Kasumi-1 (cell line): ENCODE measurements at regions not wholly inside any gene's neighbourhood (a gene's known extent, or its start where the extent isn't known, plus 50 kb on each side); places are given as distances from the start of the nearest gene placed in this dataset.
"Not testable (repeated sequence)": the region's sequence is repeated elsewhere in the genome, so short reads cannot be mapped to it uniquely, and the experiment has no call there.

Experiments
- DNase-seq, 2 experiments: peaks; one replicate each; lab custom pipeline; 2025; lab: John Stamatoyannopoulos, UW

- not testable (repeated sequence) for DNase-seq
Observed at GRCh38 chr4:142897518-142897917, 51.4 kb upstream of the INPP4B start.

GRCh38 chr4:142900622-142901021, 54.5 kb upstream of the INPP4B start:
- no peak for DNase-seq

- no peak for DNase-seq
Observed at GRCh38 chr4:142901166-142901662, 55.1 kb upstream of the INPP4B start.

DNA sequence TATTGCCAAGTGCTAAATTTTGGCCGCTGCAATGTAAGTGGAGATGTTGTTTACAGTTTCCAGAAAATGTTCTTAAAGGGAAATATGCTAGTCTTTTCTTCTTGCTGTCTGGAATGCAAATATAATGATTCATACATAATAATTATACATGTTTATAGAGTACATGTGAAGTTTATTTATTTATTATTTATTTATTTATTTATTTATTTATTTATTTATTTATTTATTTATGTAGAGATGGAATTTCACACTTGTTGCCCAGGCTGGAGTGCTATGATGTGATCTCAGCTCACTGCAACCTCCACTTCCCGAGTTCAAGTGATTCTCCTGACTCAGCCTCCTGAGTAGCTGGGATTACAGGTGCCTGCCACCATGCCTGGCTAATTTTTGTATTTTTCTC, 57.5 kb upstream of the INPP4B start:
- DNase-seq: not testable (repeated sequence)

- no peak for DNase-seq
Observed at GRCh38 chr4:142909908-142910307, 63.8 kb upstream of the INPP4B start.

DNA sequence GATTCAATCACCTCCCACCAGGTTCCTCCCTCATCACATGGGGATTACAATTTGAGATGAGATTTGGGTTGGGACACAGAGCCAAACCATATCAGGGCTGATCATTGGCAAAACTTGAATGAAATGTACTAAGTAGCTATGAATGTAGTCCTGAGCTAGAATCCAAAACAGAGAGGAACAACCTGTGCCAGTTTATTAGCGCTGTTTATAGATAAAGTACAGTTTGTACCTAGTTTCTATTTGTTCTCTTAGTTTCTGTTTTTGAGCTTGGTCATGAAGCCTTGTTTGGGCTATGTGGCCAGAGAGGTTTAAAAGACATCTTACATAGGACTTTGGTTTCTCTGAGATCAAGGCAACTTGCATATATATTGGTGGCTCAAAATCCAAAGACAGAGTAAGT, 66.9 kb upstream of the INPP4B start:
- no peak for DNase-seq

- DNase-seq: no peak
Observed at GRCh38 chr4:142913461-142914030, 67.4 kb upstream of the INPP4B start.

DNA sequence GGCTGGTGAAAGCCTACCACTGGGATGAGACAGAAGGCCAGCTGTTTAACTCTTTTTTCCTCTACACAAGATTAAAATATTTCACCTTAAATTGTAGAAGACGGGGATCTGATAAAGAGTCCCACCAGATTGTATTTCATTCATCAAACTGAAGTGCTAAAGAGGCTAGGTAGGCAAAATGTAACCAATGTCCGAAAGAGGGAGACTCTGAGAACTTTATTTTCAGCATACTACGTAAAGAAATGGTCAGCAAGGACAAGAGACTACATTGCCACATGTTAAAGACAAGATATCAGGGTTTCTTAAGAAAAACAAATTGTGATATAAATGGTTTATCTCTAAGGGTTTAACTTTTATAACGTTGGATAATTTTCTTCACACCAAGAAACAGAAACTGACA, 71.6 kb upstream of the INPP4B start:
- DNase-seq: no peak

DNA sequence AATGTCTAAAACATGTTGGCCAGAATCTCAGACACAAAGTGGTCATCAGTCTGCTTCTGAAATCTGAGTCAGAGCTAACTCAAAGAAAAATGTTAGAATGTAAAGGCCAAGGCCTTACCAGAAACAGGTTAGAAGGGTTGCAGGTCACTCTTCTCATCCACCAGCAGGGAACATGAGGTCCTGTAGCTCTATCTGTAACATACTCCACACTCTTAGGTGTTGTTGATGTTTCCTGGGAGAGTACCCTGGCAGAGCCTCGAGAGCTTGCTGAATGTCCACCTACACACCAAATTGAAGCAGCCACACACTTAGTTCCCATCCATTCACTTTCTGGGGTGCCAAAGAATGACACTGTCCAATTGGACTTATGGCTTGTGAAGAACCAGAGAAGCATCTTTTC, 76.6 kb upstream of the INPP4B start:
- DNase-seq: no peak

GRCh38 chr4:142923619-142924018, 77.5 kb upstream of the INPP4B start:
- no peak for DNase-seq

DNA sequence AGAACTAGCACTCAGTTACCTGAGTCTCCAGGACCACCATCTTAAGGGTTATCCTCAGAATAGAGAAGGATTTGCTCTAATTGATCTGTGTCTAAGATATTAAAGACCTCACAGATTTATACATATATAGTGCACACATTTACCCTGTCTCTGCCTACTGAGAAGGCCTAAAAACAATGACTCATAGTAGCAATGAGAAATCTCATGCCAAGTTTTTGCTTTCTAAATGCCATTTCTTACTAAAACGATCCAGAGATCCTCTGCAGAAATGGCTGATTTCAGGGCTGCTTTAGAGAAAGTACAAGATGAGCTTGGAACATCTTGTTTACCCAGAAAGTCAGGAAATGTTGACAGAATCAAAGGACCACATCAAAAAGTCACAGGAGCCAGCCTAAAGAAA, 79.1 kb upstream of the INPP4B start:
- no peak for DNase-seq

DNA sequence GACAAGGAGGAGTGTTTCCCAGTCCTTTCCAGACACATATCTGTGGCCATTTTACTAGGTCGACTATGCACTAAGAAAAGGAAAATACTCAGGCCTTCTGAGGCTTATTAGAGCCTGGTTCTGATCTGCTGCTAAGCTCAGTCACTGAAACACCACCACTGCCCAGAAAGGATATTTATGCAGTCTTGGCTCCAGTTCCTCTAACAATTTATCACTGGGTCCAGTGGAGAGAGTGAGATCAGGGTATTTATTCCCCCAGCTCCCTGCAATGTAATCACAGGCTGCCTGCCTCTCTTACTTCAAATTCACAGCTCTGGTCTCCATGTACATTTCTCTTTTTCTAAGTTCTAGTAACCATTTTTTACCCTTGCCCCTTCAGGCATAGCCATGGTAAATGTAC, 81.6 kb upstream of the INPP4B start:
- DNase-seq: no peak

DNA sequence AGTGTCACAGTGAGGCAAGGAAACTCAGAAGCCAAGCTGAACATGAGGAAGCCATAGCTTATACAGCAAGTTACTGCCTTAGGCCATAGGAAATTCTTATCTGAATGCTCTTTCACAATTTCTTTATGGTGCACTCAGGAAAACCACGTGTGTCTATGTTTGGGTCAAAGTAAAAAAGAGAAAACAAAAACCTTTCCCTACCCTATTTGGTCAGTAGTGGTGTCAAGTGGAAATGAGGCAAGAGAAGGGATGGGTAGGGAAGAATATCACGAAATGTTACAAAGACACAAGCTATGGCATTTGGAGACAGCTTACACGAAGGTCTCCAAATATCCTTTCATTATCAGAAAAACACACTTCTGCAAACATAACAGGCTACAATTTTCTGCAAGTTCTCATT, 83.4 kb upstream of the INPP4B start:
- DNase-seq: no peak

GRCh38 chr4:142933207-142933606, 87.1 kb upstream of the INPP4B start:
- DNase-seq: no peak

- DNase-seq: no peak
Observed at GRCh38 chr4:142940425-142941330, 94.6 kb upstream of the INPP4B start.

DNA sequence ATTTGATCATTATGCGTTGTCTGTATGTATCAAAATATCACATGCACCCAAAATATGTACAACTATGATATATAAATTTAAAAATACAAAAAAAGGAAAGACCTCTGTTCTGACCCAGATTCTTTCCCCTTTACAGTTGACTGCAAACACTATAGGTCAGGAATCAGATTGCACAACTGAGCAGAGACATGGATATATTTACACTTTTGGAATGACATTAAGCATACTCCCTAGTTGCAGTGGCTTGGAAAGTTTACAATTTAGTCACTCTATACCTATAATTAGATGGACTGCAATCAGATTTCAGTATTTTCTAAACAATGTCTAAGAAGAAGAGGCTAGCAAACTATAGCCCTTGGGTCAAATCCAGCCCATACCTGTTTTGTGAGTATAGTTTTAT, 98.5 kb upstream of the INPP4B start:
- no peak for DNase-seq

DNA sequence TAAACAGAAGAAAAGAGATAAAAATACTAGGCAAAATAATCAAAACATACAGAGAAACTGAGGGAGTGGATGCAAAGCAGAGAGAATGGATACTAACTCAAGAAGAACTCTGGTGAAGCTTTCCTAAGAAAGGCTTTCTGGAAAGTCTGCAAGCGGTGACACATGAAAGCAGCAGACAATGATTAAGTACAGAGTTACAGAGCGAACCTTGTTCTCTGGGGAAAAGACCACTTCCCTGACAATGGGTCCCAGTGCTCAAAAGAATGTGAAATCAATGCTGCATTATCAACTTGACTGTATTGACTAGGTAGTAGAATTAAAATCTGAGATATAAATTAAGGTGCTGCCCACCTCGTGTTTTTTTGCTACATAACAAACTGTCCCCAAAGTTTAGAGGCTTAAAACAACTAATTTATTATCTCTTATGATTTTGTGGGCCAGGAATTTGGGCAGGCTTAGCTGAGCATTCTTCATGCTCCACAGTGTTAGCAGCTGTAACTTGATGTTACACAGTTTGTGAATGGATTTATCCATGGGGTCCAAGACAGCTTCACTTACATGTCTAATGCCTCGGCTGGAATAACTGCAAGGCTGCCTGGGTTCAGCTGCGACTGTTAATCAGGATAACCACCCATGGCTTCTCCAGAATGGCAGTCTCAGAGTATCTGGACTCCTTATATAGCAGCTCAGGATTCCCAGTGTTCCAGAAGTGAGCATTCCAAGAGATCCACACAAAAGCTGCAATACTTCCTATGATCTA, 106.9 kb upstream of the INPP4B start:
- no peak for DNase-seq

DNA sequence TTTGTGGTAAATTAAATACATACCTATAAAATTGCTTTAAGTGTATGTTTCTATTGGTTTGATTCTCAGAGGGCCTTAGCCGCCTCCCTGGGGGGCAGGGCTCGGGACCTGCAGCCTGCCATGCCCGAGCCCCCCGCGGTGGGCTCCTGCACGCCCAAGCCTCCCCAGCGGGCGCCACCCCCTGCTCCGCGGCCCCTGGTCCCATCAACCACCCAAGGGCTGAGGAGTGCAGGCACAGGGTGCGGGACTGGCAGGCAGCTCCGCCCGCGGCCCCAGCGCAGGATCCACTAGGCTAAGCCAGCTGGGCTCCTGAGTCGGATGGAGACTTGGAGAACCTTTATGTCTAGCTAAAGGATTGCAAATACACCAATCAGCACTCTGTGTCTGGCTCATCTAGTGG, 108.3 kb upstream of the INPP4B start:
- DNase-seq: no peak

GRCh38 chr4:142955501-142955900, 109.4 kb upstream of the INPP4B start:
- DNase-seq: no peak

GRCh38 chr4:142959173-142959572, 113.1 kb upstream of the INPP4B start:
- DNase-seq: no peak

- DNase-seq: peak in 1 of 2 experiments; percentile 2
Observed at GRCh38 chr4:142960126-142960525, 114.0 kb upstream of the INPP4B start.

- DNase-seq: peak in 1 of 2 experiments; percentile 8
Observed at GRCh38 chr4:142960867-142961644, 115.0 kb upstream of the INPP4B start.
